ENCODE measurements at regions not wholly inside any gene's neighbourhood (a gene's known extent, or its start where the extent isn't known, plus 50 kb on each side); places are given as distances from the start of the nearest gene placed in this dataset.
"Not testable (repeated sequence)": the region's sequence is repeated elsewhere in the genome, so short reads cannot be mapped to it uniquely, and the experiment has no call there.

DNA sequence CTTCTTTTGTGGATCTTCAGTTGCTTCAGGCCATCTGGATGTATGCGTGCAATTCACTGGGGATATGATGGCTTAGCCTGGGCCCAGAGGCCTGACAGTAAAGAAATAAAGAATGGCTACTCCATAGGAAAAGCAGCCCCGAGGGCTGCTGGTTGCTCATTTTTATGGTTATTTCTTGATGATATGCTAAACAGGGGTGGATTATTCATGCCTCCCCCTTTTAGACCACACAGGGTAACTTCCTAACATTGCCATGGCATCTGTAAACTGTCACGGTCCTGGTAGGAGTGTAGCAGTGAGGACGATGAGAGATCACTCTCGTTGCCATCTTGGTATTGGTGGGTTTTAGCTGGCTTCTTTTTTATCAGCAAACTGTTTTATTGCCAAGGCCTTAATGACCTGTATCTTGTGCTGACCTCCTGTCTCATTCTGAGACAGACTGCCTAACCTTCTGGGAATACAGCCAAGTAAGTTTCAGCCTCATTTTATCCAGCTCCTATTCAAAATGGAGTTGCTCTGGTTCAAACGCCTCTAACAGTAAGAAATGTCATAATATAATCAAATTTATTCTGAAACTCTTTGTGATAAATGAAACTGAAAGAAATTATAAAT is 60.5 kb downstream of the DSEL start:
- DNase-seq = no peak

DNA sequence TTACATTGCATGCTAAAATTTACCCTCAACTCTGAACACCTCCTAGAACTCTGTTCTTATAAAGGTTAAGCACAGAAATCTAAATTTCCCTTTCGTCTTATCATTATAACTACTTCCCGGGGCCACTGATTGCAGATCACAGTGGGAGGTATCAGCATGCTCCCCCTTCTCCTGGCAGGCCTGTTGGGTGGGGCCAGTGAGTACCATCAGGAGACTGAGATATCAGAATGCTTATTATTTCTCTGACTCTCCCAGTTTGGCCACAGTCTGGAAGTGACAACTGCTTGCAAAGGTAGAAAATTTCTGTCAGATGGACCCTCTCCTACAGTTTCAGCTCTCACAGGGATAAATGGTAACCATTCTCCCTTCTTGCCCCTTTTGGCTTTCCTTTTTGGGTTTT is 62.6 kb downstream of the DSEL start:
- DNase-seq = no peak

DNA sequence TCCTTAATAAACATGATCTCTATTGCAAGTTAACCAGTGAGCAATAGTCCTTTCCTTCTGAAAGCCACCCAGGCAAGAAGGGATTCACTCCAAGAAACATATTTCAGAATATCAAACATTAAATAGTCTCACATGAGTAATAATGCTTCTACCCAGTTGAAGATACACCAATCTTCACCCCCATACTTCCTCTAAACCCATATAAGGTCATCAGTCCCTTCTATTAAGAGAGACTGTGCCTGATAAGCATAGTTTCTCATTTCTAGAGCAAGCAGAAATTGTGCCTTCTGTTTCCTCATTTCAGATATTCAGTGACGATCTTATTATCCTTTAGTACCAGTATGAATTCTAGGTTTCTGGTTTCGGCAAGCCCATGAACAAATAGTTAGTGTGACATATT is 64.6 kb downstream of the DSEL start:
- no peak for DNase-seq

DNA sequence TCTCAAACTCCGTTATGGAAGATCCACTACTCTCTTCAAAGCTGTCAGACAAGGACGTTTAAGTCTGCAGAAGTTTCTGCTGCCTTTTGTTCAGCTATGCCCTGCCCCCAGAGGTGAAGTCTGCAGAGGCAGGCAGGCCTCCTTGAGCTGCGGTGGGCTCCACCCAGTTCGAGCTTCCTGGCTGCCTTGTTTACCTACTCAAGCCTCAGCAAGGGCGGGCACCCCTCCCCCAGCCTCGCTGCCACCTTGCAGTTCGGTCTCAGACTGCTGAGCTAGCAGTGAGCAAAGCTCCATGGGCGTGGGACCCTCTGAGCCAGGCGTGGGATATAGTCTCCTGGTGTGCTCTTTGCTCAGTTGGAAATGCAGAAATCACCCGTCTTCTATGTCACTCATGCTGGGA is 65.4 kb downstream of the DSEL start:
- not testable (repeated sequence) for DNase-seq

DNA sequence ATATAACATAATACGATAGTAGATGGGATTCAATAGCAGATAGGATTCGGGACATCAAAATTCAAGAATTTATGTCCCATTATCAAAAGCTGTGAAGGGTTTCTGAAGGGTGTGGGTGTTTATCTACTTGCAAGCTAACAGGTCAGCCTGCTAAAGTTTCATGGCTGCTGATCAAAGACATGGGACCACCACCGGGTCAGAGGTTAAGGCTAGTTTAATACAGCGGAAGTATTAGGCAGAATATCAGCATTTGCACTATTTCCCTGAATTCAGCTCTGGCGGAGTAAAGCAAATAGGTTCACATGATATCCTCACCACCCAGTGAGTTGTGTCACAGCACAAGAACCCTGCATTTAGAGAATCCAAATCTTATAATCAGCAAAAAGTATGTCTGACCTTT is 82.5 kb downstream of the DSEL start:
- no peak for DNase-seq

DNA sequence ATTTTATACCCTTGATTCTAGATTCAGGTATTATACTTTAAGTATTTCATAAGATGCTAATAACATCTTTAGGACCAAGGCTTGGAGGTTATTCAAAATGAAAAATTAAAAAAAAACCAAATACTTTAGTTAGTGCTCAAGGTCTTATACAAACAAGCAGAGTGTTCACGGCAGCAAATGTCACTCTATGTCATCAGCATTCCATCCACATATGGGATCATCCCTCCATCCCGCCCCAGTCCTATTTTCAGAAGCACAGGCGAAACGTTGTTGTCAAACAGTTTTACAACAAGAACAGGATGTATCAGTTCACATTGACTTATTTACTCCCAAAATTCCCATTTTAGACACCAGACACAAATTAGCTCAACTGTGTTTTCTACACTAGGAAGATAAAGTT is 83.7 kb downstream of the DSEL start:
- no peak for DNase-seq

DNA sequence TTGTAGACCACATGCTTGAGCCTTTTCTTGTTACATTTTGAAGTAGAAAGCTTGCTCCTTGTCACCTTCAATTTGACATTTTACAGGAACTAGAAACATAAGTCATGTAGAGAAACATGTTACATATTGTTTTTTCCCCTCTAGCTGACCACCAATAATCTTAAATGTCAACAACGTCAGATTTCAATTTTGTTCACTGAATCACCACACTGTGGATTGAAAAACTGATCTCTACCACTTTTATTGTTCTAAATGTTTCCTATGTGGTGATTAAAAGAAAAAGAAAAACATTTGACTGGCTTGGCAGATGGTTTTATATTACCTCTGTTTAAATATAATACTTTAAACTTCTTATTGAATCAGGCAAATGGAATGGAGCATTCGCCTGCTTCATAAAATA is 87.7 kb downstream of the DSEL start:
- DNase-seq = no peak

DNA sequence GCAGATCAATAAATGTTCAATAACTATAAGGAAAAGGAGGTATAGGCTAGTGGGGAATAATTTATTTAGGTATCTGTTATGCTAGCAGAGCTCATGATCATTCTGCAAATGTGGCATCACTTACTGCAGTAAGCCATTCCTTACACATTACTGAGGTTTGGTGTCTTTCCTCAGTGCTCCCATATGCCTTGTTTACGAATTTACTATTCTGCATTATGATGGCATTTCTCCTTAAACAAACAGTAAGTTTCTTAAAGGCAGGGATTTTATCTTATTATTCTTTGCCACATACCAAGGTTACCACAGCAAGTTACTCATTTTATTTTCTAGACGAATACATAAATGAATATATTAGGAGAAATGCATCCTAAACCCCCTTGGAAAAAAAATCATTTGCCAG is 88.4 kb downstream of the DSEL start:
- no peak for DNase-seq

DNA sequence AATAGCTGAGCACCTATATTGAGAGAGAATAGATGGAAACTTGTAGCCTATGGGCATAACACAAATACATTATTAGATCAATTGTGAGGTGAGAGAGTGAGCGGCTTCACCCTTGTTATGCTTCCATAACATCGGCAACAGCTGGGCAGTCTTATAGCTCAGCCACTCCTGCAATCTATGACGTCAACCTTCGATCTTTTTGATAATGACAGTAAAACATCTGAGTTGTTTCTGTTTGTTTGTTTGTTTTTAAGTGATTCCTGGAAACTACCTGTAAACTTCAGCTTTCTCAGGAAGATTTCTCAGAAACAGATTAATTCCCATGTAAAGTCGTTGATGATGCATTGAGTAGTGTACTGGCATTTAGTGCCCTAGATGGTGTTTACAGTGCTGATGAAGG is 90.0 kb downstream of the DSEL start:
- DNase-seq = no peak

DNA sequence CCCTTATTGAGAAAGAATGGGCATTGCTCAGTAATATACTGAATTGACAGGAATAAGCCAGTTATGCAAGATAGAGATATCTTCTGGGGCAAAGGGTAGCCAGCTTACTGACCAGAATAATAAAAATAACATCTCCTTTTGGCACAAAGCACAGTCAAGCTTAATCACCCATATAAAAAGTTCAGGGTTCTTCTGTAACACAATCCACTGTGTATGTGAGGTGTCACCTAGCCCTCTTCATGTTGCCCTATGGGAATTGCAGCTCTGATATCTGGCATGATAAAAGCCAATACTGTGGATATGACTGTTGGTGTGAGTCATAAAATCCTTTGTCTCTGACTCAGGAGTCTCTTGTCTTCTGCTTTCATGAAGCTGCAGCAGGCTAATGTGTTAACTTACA is 90.8 kb downstream of the DSEL start:
- DNase-seq = no peak

DNA sequence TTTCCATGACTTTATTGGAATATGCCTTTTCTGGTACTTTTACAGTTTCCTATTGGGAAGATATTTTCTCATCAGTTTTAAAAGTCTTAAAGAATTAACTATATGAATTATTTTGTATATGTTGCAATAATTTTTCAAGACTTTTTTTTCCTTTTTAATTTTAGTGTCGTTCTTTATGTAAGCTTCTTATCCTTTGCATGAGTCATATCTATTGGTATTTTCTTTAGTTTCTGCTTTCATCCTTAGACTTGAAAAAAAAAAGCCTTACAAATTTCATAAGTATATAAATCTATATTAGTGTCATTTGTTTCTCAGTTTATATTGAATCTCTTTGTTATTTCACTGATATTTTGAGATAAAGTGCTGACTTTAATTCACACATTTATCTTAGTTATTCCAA is 94.9 kb downstream of the DSEL start:
- no peak for DNase-seq

DNA sequence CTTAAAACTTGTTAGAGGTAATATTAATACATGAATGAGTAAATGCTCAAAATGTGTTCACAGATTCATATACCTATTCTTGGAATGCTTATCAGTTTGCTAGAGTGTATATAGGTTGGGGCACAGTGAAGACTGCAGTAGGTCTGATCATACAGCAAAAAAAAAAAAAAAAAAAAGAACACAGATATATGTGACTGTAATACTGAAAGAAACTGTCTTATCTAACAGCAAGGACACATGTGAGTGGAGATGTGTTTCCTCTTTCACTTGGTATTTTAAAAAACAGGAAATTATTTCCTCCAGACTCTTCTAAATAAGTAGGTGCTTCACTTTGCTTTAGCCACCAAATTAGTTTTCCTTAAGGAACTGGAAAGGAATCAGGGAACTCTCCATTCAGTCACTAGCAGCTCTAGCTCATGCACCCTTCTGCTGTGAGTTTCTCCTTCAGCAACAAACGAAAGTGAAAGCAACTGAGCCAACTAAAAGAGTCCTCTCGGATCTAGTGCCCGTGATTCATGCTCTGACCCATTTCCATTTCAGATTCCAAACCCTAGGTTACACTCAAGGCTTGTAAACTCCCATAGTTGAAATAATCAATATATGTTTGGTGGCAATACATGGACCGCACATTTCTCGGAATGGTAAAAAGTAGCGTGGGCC is 98.5 kb downstream of the DSEL start:
- no peak for DNase-seq

DNA sequence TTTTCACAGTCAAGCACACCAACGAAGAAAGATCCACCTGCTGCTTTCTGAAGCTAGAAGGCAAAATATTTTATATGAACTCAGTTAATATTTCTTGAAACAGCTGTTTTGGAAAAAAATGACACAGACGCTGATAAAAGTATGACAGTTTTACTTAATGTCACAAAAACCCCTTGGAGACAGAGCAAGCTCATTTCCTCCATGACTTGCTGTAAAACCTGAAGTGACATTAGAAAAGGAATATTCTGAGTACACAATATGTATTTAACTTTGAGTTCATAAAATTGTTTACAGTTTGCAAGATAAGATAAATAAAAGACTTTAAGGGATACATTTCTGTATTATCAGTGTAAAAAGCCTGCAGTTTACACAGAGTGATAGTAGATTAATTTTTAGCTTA is 105.4 kb downstream of the DSEL start:
- DNase-seq = no peak

DNA sequence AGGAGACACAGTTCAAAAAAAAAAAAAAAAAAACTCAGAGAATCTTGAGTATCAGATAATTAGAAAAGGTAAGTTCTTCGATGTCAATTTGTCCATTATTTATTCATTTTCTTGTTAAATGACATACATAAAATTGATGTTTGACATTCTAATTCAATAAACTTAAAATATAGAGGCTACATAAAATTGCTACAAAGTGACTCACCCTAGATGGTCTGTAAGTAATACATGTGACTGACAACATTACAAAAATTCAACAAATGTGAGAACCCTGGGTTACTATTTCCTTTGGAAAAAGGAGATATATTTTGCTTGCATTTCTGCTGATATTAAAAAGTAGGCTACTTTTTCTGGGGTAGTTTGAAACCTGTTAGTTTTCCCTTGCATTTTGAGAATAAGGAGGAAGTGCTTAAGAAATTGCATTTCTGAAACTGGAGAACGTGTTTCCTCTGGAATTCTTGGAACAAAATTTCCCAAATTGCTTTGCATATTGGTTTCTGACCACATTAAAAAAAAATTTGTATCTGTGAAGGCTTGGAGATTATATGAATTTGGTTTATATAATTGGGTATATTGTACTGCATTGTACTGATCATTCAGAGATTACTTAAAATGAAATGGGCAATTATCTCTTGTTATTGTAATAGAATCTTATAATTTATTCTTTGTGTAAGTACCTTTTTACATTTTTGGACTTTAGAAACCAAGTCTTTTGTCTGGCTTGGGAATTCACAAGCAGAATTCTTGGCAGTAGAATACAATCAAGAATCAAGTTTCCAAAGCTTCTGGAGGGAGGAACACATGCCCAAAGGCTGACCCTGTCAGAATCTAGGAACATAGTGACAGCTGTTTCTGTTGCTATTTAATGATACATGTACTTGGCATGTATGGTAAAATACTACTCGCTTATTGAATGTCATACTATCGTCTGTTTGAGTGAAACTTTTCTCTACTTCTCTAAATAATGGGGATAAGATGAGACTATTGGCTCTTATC is 106.1 kb downstream of the DSEL start:
- DNase-seq = no peak

DNA sequence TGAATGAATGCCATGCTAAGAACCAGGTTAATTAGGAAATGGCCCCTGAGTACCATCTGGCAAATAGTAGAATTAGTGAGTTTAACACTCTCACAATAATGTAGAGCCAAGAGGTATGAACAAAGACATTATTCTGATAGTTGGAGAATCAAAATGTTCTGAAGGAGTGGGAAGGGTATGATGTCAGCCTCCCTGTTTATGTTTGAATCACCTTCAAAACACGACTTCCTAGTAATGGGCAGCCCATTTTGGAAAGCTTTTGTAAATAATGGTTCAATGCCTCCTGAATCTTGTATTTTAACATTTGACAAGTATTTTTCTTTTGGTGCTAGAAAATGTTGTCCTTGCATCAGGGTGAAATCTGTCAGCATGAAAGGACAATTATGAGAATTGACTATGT is 108.3 kb downstream of the DSEL start:
- no peak for DNase-seq

DNA sequence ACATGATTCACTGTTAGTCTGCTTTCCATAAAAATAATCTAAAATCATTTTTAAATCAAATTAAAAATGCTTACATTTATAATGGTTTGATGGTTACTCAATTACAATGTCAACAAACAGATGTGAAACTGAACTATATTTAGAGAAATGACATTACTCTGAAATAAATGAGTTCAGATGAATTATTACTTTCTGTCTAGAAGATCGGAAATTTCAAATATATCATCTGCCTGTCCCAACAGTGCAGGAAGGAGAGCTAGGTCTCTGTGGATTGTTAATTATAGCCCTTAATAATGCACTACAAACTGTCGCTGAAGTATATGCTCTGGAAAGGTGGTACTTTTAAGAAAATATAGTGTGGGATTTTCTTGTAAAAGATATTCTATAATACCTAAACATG is 109.8 kb downstream of the DSEL start:
- DNase-seq = no peak

DNA sequence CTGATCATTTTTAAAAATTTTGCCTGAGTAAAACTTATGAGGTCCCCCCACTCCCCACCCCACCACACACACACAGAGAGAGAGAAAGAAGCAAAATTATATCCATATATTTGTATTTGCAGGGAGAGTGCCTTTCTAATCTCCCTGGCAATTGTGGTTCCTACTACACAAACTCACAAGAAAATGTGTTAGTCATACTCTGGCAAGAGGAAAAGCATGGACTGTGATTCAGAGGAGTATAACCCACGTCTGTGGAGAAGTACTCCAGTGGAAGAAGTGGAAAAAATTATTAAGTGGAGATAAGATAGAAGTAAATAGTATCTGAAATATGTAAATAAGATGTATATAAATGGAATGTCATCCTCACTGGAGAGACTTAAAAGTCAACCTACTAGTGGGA is 114.0 kb downstream of the DSEL start:
- no peak for DNase-seq

DNA sequence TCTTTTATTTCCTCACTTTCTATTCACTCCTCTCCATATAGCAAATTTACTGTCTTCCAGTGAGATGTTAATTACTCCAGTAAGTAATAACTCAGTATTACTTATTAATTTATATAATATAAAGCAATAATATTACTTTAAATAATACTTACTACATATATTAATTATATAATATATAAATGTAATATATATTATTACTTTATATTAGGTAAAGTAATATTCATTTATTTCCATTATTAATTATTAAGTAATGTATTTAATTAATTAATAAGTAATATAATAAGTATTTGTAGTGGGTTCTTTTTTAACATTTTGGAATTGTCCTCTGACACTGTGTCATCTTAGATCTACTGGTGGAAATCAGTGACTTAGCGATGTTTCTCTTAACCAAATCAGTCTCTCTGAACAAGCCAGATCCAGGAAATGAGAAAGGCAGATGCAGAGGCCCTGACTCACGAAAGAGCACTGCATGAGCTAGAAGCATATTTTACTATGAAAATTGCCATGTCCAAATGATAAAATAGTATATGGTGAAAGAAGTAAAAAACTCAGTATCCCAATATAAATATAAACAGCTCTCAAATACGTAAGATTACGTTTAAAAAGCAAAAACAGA is 115.9 kb downstream of the DSEL start:
- no peak for DNase-seq

DNA sequence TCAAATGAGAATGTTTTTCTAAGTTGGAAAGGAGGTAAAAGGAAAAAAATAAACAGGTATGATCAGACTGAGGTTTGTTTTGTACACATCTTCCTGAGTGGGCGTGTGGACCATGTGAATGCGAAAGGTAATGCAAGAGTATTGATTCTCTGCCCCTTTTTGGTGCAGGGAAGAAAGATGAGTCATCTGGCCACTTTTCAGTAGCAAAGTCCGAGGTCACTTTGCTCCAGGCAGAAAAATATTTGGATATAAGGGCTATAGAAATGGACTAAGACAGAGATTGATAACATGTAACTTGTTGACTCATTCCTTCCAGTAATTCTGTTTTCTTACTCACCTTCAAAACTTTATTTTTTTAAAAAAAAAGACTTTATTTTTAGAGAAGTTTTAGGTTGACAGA is 130.5 kb downstream of the DSEL start:
- no peak for DNase-seq

DNA sequence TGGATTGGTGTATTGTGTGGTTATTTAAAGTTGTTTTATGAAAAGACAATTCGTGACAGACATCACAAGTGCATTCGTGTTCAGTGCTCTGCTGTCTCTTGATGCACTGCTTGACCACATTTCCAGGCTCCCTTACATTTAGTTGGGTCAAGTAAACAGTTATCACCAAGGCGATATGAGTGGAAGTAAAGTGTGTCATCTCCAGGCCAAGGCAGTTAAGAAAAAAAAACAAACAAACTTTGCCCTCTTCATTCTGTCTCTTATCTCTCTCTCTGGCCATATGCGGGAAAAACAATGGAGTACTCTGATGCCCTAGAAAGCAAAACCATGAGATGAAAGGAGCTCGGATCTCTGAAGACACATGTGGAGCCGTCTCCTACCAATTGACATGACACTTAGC is 131.1 kb downstream of the DSEL start:
- no peak for DNase-seq

DNA sequence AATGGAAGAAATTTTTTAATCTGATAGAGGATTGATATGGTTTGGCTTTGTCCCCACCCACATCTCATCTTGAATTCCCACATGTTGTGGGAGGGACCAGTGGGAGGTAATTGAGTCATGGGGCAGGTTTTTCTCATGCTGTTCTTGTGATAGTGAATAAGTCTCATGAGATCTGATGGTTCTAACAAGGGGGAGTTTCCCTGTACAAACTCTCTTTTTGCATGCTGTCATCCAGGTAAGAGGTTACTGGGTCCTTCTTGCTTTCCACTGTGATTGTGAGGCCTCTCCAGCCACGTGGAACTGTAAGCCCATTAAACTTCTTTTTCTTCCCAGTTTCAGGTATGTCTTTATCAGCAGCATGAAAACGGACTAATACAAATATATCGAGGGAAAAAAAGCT is 132.5 kb downstream of the DSEL start:
- DNase-seq = not testable (repeated sequence)

DNA sequence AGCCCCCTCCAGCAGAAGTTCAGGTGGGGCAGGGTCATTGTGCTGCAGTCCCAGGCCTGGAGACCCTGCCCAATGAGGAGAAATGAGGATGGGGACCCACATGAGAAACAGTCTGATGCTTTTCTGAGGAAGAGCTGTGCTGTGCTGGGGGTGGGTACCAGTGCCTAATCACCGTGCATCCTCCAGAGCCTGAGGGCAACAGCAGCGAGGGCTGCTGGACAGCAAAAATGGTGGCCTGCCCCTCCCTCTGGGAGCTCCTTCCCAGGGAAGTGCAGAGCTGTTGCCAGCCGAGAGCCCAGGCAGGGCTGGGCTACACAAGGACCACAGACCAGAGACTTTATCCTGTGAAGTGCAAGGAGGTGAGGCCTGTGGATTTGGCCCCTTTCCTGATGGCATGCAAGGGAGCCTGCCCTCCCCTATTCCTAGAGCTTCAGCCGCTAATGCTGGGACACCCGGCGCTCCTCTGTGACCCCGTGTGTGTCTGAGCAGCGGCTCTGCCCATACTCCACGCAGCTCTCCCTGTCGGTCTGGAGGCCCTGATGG is 134.8 kb downstream of the DSEL start:
- no peak for DNase-seq

DNA sequence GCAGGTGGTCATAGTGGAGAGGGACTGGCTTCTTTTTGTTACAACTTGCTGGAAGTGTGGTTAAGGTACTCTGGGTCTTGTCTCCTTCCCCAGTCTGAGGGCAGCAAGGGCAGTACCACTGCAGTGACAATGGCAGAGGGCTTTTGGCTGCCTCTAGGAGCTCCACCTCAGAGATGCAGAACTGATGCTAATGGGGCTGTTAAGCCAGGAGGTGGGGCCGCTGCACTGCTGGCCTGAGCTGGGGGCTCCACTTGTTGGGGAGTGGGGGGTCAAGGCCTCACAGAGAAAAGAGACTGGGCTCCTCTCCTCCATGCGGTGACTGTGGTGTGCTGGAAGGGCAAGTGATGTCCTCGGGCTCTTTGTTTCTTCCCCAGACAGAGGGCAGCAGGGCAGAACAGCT is 135.7 kb downstream of the DSEL start:
- no peak for DNase-seq

Data from GF-D8 (cell line).